Loucy (cell line): ENCODE measurements at regions not wholly inside any gene's neighbourhood (a gene's known extent, or its start where the extent isn't known, plus 50 kb on each side); places are given as distances from the start of the nearest gene placed in this dataset.

Source experiments
- H2AFZ ChIP-seq: fragments of 200-600 bp; sonication (generic); 2 replicates; pipeline ENCODE4 v1.6.0; 2016; ENCODE audit warnings: antibody characterized with exemption, mild to moderate bottlenecking, low read length, moderate library complexity
- H3F3A ChIP-seq: fragments of 200-600 bp; 2 replicates; pipeline ENCODE4 v1.6.0; 2016; ENCODE audit warnings: antibody characterized with exemption, low read depth, mild to moderate bottlenecking
- H3K27me3 ChIP-seq: fragments of 200-600 bp; sonication (generic); 2 replicates; pipeline ENCODE4 v1.6.1; 2014; ENCODE audit warnings: low read length, mild to moderate bottlenecking; ENCODE audit not compliant: insufficient read depth, poor library complexity, severe bottlenecking
- H3K36me3 ChIP-seq: fragments of 200-600 bp; sonication (generic); 2 replicates; pipeline ENCODE4 v1.6.1; 2016; ENCODE audit warnings: low read length; ENCODE audit not compliant: insufficient read depth
- H3K4me1 ChIP-seq: fragments of 200-600 bp; sonication (generic); 2 replicates; pipeline ENCODE4 v1.5.1; 2014; ENCODE audit warnings: low read length, mild to moderate bottlenecking; ENCODE audit not compliant: insufficient read depth, poor library complexity, severe bottlenecking
- H3K4me2 ChIP-seq: fragments of 200-600 bp; sonication (generic); 2 replicates; pipeline ENCODE4 v1.6.0; 2014; ENCODE audit warnings: antibody characterized with exemption, low read length, low read depth, mild to moderate bottlenecking; ENCODE audit not compliant: poor library complexity, severe bottlenecking
- H3K4me3 ChIP-seq: fragments of 200-600 bp; sonication (generic); 2 replicates; pipeline ENCODE4 v1.5.1; 2014; ENCODE audit warnings: low read length, mild to moderate bottlenecking, mixed read lengths; ENCODE audit not compliant: poor library complexity, severe bottlenecking
- H3K79me2 ChIP-seq: fragments of 200-600 bp; sonication (generic); 2 replicates; pipeline ENCODE4 v1.6.1; 2014; ENCODE audit warnings: low read length; ENCODE audit not compliant: insufficient read depth
- H3K9ac ChIP-seq: fragments of 200-600 bp; sonication (generic); 2 replicates; pipeline ENCODE4 v1.6.0; 2014; ENCODE audit warnings: mild to moderate bottlenecking, low read depth, low read length, moderate library complexity; ENCODE audit not compliant: poor library complexity, severe bottlenecking
- H3K9me2 ChIP-seq: fragments of 200-600 bp; sonication (generic); replicated peaks from 2 replicates; pipeline ENCODE4 v1.6.1; 2016; ENCODE audit warnings: low read depth, low read length, mixed read lengths
- H3K9me3 ChIP-seq: fragments of 200-600 bp; sonication (generic); 2 replicates; pipeline ENCODE4 v1.6.1; 2014; ENCODE audit warnings: mild to moderate bottlenecking, antibody characterized with exemption, low read length, low read depth; ENCODE audit not compliant: insufficient read depth
- H4K20me1 ChIP-seq: fragments of 200-600 bp; sonication (generic); 2 replicates; pipeline ENCODE4 v1.6.0; 2014; ENCODE audit warnings: antibody characterized with exemption, low read length, mild to moderate bottlenecking; ENCODE audit not compliant: insufficient read depth, poor library complexity, severe bottlenecking
- CTCF ChIP-seq: fragments of 200-600 bp; sonication (generic); conservative IDR thresholded peaks from 2 replicates; pipeline ENCODE4 v1.5.1; 2014; ENCODE audit warnings: mild to moderate bottlenecking, antibody characterized with exemption, low read length
- EZH2phosphoT487 ChIP-seq: fragments of 200-600 bp; IDR thresholded peaks from 2 replicates; pipeline ENCODE4 v1.6.1; 2018; ENCODE audit warnings: antibody characterized with exemption, mild to moderate bottlenecking, moderate library complexity, borderline replicate concordance

DNA sequence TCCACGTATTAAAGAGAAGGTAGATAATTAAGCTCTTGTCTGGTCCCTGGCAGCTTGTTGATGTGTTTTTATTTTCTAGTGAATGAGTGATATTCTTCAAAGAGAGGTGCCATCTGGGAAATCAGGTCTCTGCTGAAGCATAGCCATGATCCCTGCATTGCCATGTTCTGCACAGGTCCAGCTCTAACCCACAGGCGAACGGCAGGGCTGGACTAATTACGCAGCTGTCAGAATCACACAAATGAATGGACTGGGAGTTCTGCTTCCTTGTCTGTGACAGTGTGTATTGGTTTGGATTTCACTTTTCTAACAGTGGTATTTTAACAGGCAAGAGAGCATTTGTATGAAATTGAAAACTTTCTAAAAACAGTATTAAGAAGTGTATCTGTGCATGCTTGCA lies 235.6 kb downstream of the FAT3 start:
- H3K9ac ChIP-seq = no peak overlapping the region
- H3K4me1 ChIP-seq = peaks cover 40% of the 10 kb centered on the region
- no peak for TF ChIP-seq EZH2phosphoT487
- TF ChIP-seq CTCF = no peak
- no peaks in the 10 kb centered on the region for H3K36me3 ChIP-seq
- no peaks in the 10 kb centered on the region for H3K9me2 ChIP-seq
- peak overlapping the region; percentile 61 for H2AFZ ChIP-seq
- H3K4me3 ChIP-seq = no peak overlapping the region
- H3K27me3 ChIP-seq = no peaks in the 10 kb centered on the region
- H4K20me1 ChIP-seq = no peaks in the 10 kb centered on the region
- H3K79me2 ChIP-seq = no peaks in the 10 kb centered on the region
- H3F3A ChIP-seq = no peaks in the 10 kb centered on the region
- no peak overlapping the region for H3K4me2 ChIP-seq
- no peaks in the 10 kb centered on the region for H3K9me3 ChIP-seq

DNA sequence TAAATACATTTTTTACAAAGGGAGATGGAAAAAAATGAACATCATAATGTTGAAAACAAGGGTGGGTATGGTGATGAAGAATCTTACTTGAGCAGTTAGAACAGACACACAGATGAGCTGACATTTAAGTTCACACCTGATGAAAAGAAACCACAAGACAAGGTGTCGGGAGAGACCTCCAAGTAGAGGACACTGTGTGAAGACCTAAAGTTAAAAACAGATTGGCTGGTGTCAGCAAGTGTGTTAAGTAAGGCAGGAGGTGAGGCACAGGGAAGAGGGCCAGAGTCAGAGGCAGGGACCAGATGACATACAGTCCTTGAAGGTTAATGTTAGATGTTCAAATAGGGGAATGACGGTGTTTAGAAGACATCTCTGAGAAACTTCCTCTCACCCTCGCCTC lies 236.8 kb downstream of the FAT3 start:
- no peaks in the 10 kb centered on the region for H3K79me2 ChIP-seq
- peaks cover 46% of the 10 kb centered on the region for H3K4me1 ChIP-seq
- no peaks in the 10 kb centered on the region for H4K20me1 ChIP-seq
- H3K9ac ChIP-seq = no peak overlapping the region
- H3F3A ChIP-seq = no peaks in the 10 kb centered on the region
- H2AFZ ChIP-seq = peak overlapping the region; percentile 70
- H3K36me3 ChIP-seq = no peaks in the 10 kb centered on the region
- TF ChIP-seq CTCF (no peak), EZH2phosphoT487 (no peak)
- no peaks in the 10 kb centered on the region for H3K9me2 ChIP-seq
- H3K4me3 ChIP-seq = no peak overlapping the region
- no peaks in the 10 kb centered on the region for H3K27me3 ChIP-seq
- H3K4me2 ChIP-seq = no peak overlapping the region
- H3K9me3 ChIP-seq = no peaks in the 10 kb centered on the region

DNA sequence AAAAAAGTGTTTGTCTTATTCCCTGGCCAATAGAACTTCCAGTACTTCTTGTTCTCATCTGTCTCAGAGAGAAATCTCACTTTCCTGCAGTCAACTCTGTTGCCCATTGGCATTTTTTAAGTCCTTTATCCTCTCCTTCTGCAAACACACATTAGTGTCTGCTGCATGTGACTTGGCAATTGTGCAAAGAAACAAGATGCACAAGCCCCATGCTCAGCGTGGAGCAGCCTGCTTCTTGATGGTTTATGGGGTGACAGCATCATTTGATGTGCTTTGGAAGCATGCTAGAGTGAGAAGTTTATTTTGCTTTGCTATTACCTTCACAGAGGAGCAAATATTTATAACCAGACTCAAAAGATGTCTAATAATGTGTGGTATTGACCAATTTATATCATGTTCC lies 238.2 kb downstream of the FAT3 start:
- Histone ChIP-seq H3K4me1 (peaks cover 46% of the 10 kb centered on the region), H3K4me3 (no peak overlapping the region), H3K27me3 (no peaks in the 10 kb centered on the region), H3K9ac (no peak overlapping the region), H4K20me1 (no peaks in the 10 kb centered on the region), H3F3A (no peaks in the 10 kb centered on the region), H3K9me3 (no peaks in the 10 kb centered on the region), H3K9me2 (no peaks in the 10 kb centered on the region), H3K4me2 (no peak overlapping the region), H2AFZ (peak overlapping the region; percentile 62), H3K79me2 (no peaks in the 10 kb centered on the region), H3K36me3 (no peaks in the 10 kb centered on the region)
- TF ChIP-seq CTCF (no peak), EZH2phosphoT487 (no peak)
